Esophagus muscularis mucosa (tissue), 4 donors: ENCODE measurements at regions not wholly inside any gene's neighbourhood (a gene's known extent, or its start where the extent isn't known, plus 50 kb on each side); places are given as distances from the start of the nearest gene placed in this dataset.

Source experiments
- DNase-seq: peaks from one replicate; pipeline ENCODE4 v3.0.0-alpha.2; 2017; ENCODE audit errors: extremely low spot score
- H3K27ac ChIP-seq, 4 donors: fragments of 200-600 bp; sonication (generic); replicated peaks in 1 of 4; 1 replicate in 3 of 4; 2 replicates in 1 of 4; pipeline ENCODE4 v1.5.1; 2016 to 2019; ENCODE audit warnings: mild to moderate bottlenecking in 1 of 4
- H3K27me3 ChIP-seq, 4 donors: fragments of 200-600 bp; sonication (generic); one replicate each; pipeline versions ENCODE4 v1.5.1 to v1.6.0; 2016 to 2019
- H3K36me3 ChIP-seq, 4 donors: fragments of 200-600 bp; sonication (generic); one replicate each; pipeline ENCODE4 v1.5.1; 2016 to 2019
- H3K4me1 ChIP-seq, 4 donors: fragments of 200-600 bp; sonication (generic); one replicate each; pipeline ENCODE4 v1.5.1; 2016 to 2019
- H3K4me3 ChIP-seq, 4 donors: fragments of 200-600 bp; sonication (generic); 1 replicate in 2 of 4; 2 replicates in 2 of 4; pipeline ENCODE4 v1.5.1; 2016 to 2019; ENCODE audit warnings: mild to moderate bottlenecking in 4 of 4, moderate library complexity in 1 of 4
- H3K9me3 ChIP-seq, 4 donors: fragments of 200-600 bp; sonication (generic); 1 replicate in 3 of 4; 2 replicates in 1 of 4; pipeline ENCODE4 v1.5.1; 2016 to 2019
- CTCF ChIP-seq, 3 experiments: fragments of 200-600 bp in 2 of 3; fragments of 450-650 bp in 1 of 3; sonication (generic) in 2 of 3; IDR thresholded peaks; one replicate each; pipeline ENCODE4 v1.5.1; 2017 to 2019; ENCODE audit warnings: antibody characterized with exemption in 3 of 3, mild to moderate bottlenecking in 2 of 3, moderate library complexity in 1 of 3
- EP300 ChIP-seq: sonication (generic); formaldehyde crosslinking; IDR thresholded peaks from one replicate; pipeline ENCODE4 v1.6.1; 2017; ENCODE audit warnings: antibody characterized with exemption
- POLR2A ChIP-seq: fragments of 450-650 bp; IDR thresholded peaks from one replicate; pipeline ENCODE4 v1.6.1; 2017; ENCODE audit warnings: antibody characterized with exemption, moderate library complexity, mild to moderate bottlenecking, low read depth
- POLR2AphosphoS5 ChIP-seq, 2 donors: sonication (generic); formaldehyde crosslinking; IDR thresholded peaks; one replicate each; pipeline ENCODE4 v1.6.1; 2017; ENCODE audit warnings: antibody characterized with exemption in 2 of 2
- WGBS: methylation state at CpG from one replicate; pipeline ENCODE4 v1.1.5; 2018; 5-methylcytosine and 5-hydroxymethylcytosine counted together
- intact Hi-C: fragments of 100-400 bp; cut with DNase I; formaldehyde crosslinking; loops from one replicate; pipeline ENCODE4 v1.15.1; 2023

DNA sequence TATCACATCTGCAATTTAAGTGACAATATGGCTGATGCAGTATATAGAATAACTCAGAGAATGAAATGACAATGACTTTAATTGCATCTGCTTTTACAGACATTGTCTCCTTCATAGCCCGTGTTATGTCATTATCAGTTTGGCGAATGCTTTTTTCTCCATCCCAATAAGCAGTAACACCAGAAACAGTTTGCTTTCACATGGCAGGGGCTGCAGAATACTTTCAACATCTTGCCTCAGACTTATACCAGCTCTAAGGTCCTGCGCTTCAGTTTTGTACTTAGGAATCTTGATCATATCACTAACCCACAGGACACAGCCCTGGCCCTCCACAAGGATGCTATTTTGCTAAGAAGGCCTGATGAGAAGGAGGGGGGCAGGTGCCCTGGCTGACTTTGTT is 49.9 kb upstream of the SPESP1 start:
- no peak overlapping the region for H3K27ac ChIP-seq
- no peak for TF ChIP-seq POLR2A
- TF ChIP-seq EP300: no peak
- TF ChIP-seq CTCF (IDR thresholded peaks at IDR 0.05): no peak
- TF ChIP-seq POLR2AphosphoS5 (IDR thresholded peaks at IDR 0.05): no peak

More for the DNA sequence above, 49.9 kb upstream of the SPESP1 start:
- DNase-seq: peak; percentile 82
- intact Hi-C loops: no loop called here
- H3K4me1 ChIP-seq: peaks cover 8 to 14% (median 12%) of the 10 kb centered on the region in 4 donors
- H3K36me3 ChIP-seq: no peaks in the 10 kb centered on the region
- H3K4me3 ChIP-seq: no peak overlapping the region
- H3K27me3 ChIP-seq: no peaks in the 10 kb centered on the region
- 94% methylated on average over 3 of the region's 3 CpGs for WGBS
- H3K9me3 ChIP-seq: no peaks in the 10 kb centered on the region
